MM.1S (cell line): ENCODE measurements at regions not wholly inside any gene's neighbourhood (a gene's known extent, or its start where the extent isn't known, plus 50 kb on each side); places are given as distances from the start of the nearest gene placed in this dataset.
"Not testable (repeated sequence)": the region's sequence is repeated elsewhere in the genome, so short reads cannot be mapped to it uniquely, and the experiment has no call there.

Experiments used
- CTCF ChIP-seq: fragments of 300-600 bp; sonication (generic); IDR thresholded peaks from 2 replicates; pipeline ENCODE4 v1.5.1; 2016; ENCODE audit warnings: antibody characterized with exemption, low read length, mixed read lengths
- EZH2 ChIP-seq: fragments of 300-600 bp; sonication (generic); optimal IDR thresholded peaks from 2 replicates; pipeline ENCODE3; 2017; ENCODE audit warnings: low read depth, mild to moderate bottlenecking, antibody characterized with exemption, low read length, mixed read lengths
- EZH2phosphoT487 ChIP-seq: fragments of 300-600 bp; sonication (generic); IDR thresholded peaks from 2 replicates; pipeline ENCODE4 v1.6.1; 2018; ENCODE audit warnings: antibody characterized with exemption, low read length

- not testable (repeated sequence) for TF ChIP-seq CTCF, EZH2, EZH2phosphoT487
These were observed 65.6 kb downstream of the NPIPB11 start for GRCh38 chr16:29340779-29341438.
